DND-41 (cell line): ENCODE measurements at regions not wholly inside any gene's neighbourhood (a gene's known extent, or its start where the extent isn't known, plus 50 kb on each side); places are given as distances from the start of the nearest gene placed in this dataset.

Experiments
- EZH2 ChIP-seq: IDR thresholded peaks from 3 replicates; pipeline ENCODE4 v1.6.1; 2012; ENCODE audit warnings: borderline replicate concordance, low read depth, mild to moderate bottlenecking, moderate library complexity, low read length, inconsistent platforms; ENCODE audit not compliant: severe bottlenecking
- TF ChIP-seq, protein P1 (sequence below): IDR thresholded peaks from 2 replicates; pipeline ENCODE4 v1.5.1; 2012; ENCODE audit warnings: borderline replicate concordance, low read length, moderate library complexity, mild to moderate bottlenecking; ENCODE audit not compliant: poor library complexity, severe bottlenecking; ENCODE audit errors: extremely low read depth

DNA sequence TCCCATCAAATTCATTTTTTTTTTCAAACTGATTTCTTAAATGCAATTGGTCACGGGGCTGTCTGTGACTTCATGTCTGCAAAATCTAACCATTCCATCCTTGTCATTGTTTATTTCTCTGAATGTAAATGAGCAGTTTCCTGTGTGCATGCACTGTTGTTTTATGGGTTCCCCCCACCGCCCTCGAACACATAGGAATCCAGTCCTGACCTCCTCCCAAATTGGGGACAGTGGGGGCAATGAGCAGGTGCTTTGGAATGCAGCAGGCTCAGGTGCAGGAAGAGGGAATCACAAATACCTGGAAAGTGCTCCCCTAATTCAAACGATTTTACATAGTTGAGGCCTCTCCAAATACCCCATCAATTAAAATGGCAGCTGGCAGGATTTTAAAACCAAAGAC is 62.6 kb upstream of the ESRRB start:
- TF ChIP-seq, protein P1, sequence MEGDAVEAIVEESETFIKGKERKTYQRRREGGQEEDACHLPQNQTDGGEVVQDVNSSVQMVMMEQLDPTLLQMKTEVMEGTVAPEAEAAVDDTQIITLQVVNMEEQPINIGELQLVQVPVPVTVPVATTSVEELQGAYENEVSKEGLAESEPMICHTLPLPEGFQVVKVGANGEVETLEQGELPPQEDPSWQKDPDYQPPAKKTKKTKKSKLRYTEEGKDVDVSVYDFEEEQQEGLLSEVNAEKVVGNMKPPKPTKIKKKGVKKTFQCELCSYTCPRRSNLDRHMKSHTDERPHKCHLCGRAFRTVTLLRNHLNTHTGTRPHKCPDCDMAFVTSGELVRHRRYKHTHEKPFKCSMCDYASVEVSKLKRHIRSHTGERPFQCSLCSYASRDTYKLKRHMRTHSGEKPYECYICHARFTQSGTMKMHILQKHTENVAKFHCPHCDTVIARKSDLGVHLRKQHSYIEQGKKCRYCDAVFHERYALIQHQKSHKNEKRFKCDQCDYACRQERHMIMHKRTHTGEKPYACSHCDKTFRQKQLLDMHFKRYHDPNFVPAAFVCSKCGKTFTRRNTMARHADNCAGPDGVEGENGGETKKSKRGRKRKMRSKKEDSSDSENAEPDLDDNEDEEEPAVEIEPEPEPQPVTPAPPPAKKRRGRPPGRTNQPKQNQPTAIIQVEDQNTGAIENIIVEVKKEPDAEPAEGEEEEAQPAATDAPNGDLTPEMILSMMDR = no peak
- TF ChIP-seq EZH2 = no peak
